ENCODE measurements at regions not wholly inside any gene's neighbourhood (a gene's known extent, or its start where the extent isn't known, plus 50 kb on each side); places are given as distances from the start of the nearest gene placed in this dataset.

DNA sequence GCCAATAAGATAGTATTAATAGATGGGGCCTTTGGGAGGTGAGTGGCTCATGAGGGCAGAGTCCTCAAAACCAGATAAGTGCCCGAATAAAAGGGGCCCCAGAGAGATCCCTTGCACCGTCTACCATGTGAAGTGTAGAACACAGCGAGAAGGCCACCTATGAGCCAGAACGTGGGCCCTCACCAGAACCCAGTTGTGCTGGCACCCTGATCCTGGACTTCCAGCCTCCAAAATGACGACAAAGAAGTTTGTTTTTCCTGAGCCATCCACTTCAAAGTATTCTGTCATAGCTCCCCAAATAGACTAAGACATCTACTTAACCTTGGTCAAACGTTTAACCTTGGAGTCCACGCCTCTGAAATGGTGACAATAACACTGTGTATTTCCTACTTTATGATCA lies 158.1 kb downstream of the EFNB2 start:
- no peaks in the 10 kb centered on the region for H3K9me3 ChIP-seq (ENCODE audit: insufficient read depth in 2 of 2, low read depth in 1 of 2, low read length in 1 of 2)
- no peak overlapping the region for H3K4me2 ChIP-seq (ENCODE audit: insufficient read depth in 1 of 2, low read depth in 2 of 2, low read length in 2 of 2)
- WGBS, 2 experiments (ENCODE audit: extremely low coverage in 1 of 2, insufficient coverage in 1 of 2, insufficient read length in 1 of 2, insufficient replicate concordance in 2 of 2, low coverage in 1 of 2, low lambda C conversion rate in 2 of 2, missing lambda C conversion rate in 1 of 2): 92% methylated on average over 7 of the region's 7 CpGs; no CpG with 5 or more reads in 1 of the 2 experiments
- no peak overlapping the region for H3K4ac ChIP-seq (replicated peaks; ENCODE audit: insufficient read length, low read depth, low read length)
- H2BK120ac ChIP-seq (replicated peaks; ENCODE audit: low read depth, low read length): no peak overlapping the region
- no peak overlapping the region for H2BK20ac ChIP-seq (ENCODE audit: low read length)
- H3K79me2 ChIP-seq (ENCODE audit: control insufficient read depth in 1 of 2, insufficient read depth in 2 of 2, low read length in 2 of 2): no peaks in the 10 kb centered on the region
- no peak overlapping the region for H2AFZ ChIP-seq (ENCODE audit: low read length)
- TF ChIP-seq TAF1 (IDR thresholded peaks at IDR 0.05; ENCODE audit: low read depth, low read length) (no peak), EZH2 (IDR thresholded peaks at IDR 0.05; ENCODE audit: low read depth, low read length, severe bottlenecking) (no peak), KDM1A (IDR thresholded peaks at IDR 0.05; ENCODE audit: borderline replicate concordance, low read length) (no peak), ZNF274 (IDR thresholded peaks at IDR 0.05; ENCODE audit: borderline replicate concordance, extremely low read depth, low read length) (no peak), POLR2AphosphoS5 (IDR thresholded peaks at IDR 0.05; ENCODE audit: low read depth, low read length) (no peak), SP2 (IDR thresholded peaks at IDR 0.05; ENCODE audit: low read length) (no peak), ASH2L (IDR thresholded peaks at IDR 0.05; ENCODE audit: low read length) (no peak), SAP30 (IDR thresholded peaks at IDR 0.05; ENCODE audit: insufficient read depth, insufficient replicate concordance, low read length) (no peak)
- TF ChIP-seq, protein P1, sequence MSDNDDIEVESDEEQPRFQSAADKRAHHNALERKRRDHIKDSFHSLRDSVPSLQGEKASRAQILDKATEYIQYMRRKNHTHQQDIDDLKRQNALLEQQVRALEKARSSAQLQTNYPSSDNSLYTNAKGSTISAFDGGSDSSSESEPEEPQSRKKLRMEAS (IDR thresholded peaks at IDR 0.05): no peak
- TF ChIP-seq, protein P2, sequence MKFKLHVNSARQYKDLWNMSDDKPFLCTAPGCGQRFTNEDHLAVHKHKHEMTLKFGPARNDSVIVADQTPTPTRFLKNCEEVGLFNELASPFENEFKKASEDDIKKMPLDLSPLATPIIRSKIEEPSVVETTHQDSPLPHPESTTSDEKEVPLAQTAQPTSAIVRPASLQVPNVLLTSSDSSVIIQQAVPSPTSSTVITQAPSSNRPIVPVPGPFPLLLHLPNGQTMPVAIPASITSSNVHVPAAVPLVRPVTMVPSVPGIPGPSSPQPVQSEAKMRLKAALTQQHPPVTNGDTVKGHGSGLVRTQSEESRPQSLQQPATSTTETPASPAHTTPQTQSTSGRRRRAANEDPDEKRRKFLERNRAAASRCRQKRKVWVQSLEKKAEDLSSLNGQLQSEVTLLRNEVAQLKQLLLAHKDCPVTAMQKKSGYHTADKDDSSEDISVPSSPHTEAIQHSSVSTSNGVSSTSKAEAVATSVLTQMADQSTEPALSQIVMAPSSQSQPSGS (IDR thresholded peaks at IDR 0.05; ENCODE audit: low read length): no peak
- TF ChIP-seq, protein P3, sequence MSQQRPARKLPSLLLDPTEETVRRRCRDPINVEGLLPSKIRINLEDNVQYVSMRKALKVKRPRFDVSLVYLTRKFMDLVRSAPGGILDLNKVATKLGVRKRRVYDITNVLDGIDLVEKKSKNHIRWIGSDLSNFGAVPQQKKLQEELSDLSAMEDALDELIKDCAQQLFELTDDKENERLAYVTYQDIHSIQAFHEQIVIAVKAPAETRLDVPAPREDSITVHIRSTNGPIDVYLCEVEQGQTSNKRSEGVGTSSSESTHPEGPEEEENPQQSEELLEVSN (IDR thresholded peaks at IDR 0.05): no peak
- H2BK5ac ChIP-seq (ENCODE audit: low read depth, low read length): no peak overlapping the region
- H3K23me2 ChIP-seq (ENCODE audit: low read depth, low read length): no peaks in the 10 kb centered on the region
- H4K5ac ChIP-seq (ENCODE audit: insufficient read length, low read depth, low read length): no peak overlapping the region
- H4K8ac ChIP-seq (ENCODE audit: extremely low read depth, insufficient read depth, low read length): no peak overlapping the region
- CTCF ChIA-PET (ENCODE audit: partially characterized antibody): no interaction called here
- H3K4me3 ChIP-seq (ENCODE audit: extremely low read depth in 1 of 4, insufficient read depth in 2 of 4, low read depth in 3 of 4, low read length in 4 of 4): no peak overlapping the region
- DNase-seq (ENCODE audit: low read depth in 1 of 2, low spot score in 2 of 2): no peak
- no peak overlapping the region for H3K18ac ChIP-seq (ENCODE audit: extremely low read depth, low read length)
- H4K20me1 ChIP-seq (replicated peaks in 1 of 2; ENCODE audit: control insufficient read depth in 1 of 2, insufficient read depth in 2 of 2, low read length in 2 of 2): no peaks in the 10 kb centered on the region
- H3K23ac ChIP-seq (ENCODE audit: insufficient read length): no peak overlapping the region
- no peaks in the 10 kb centered on the region for H3K27me3 ChIP-seq (replicated peaks in 1 of 4; ENCODE audit: control insufficient read depth in 3 of 4, extremely low read depth in 1 of 4, insufficient read depth in 3 of 4, low read length in 3 of 4)
- H3K79me1 ChIP-seq (ENCODE audit: low read depth, low read length): no peaks in the 10 kb centered on the region
- no peaks in the 10 kb centered on the region for H3K4me1 ChIP-seq (replicated peaks in 1 of 4; ENCODE audit: control insufficient read depth in 3 of 4, insufficient read depth in 4 of 4, low read length in 3 of 4)
- H4K91ac ChIP-seq (replicated peaks; ENCODE audit: insufficient read length, low read length): no peak overlapping the region
- no peak overlapping the region for H2BK12ac ChIP-seq (ENCODE audit: low read depth, low read length)
- no peak overlapping the region for H2AK5ac ChIP-seq (ENCODE audit: low read depth, low read length)
- H3K56ac ChIP-seq (replicated peaks; ENCODE audit: insufficient read length, low read depth, low read length): no peak overlapping the region
- H3K27ac ChIP-seq (ENCODE audit: low read depth, low read length): no peak overlapping the region
- no peak overlapping the region for H3K14ac ChIP-seq (ENCODE audit: insufficient read length)
- H2BK15ac ChIP-seq (ENCODE audit: low read length): no peak overlapping the region
- no peak for FAIRE-seq
- no peak overlapping the region for H3K9ac ChIP-seq (replicated peaks in 1 of 4; ENCODE audit: extremely low read depth in 1 of 4, low read depth in 3 of 4, low read length in 3 of 4)
- H3K36me3 ChIP-seq (ENCODE audit: control insufficient read depth in 2 of 4, insufficient read depth in 4 of 4, low read length in 3 of 4): no peaks in the 10 kb centered on the region
- POLR2A ChIA-PET (ENCODE audit: partially characterized antibody): no interaction called here
